Smooth muscle cell (in vitro differentiated cells): ENCODE measurements at regions not wholly inside any gene's neighbourhood (a gene's known extent, or its start where the extent isn't known, plus 50 kb on each side); places are given as distances from the start of the nearest gene placed in this dataset.
"Not testable (repeated sequence)": the region's sequence is repeated elsewhere in the genome, so short reads cannot be mapped to it uniquely, and the experiment has no call there.

Source experiments
- DNase-seq: peaks from one replicate; lab custom pipeline; 2025; ENCODE audit not compliant: unreplicated experiment; lab: John Stamatoyannopoulos, UW
- H2AFZ ChIP-seq: fragments of 200-600 bp; sonication (generic); 2 replicates; pipeline ENCODE4 v1.6.0; 2016; ENCODE audit warnings: antibody characterized with exemption, low read depth, mild to moderate bottlenecking
- H3F3A ChIP-seq: fragments of 200-600 bp; sonication (generic); 2 replicates; pipeline ENCODE4 v1.6.0; 2017; ENCODE audit warnings: antibody characterized with exemption, low read depth
- H3K27ac ChIP-seq: fragments of 200-600 bp; sonication (generic); 2 replicates; pipeline ENCODE4 v1.5.1; 2016; ENCODE audit warnings: low read depth, mild to moderate bottlenecking
- H3K27me3 ChIP-seq: fragments of 200-600 bp; sonication (generic); 2 replicates; pipeline ENCODE4 v1.6.1; 2016; ENCODE audit warnings: low read depth, mild to moderate bottlenecking
- H3K36me3 ChIP-seq: fragments of 200-600 bp; sonication (generic); 2 replicates; pipeline ENCODE4 v1.5.1; 2016; ENCODE audit warnings: low read depth
- H3K4me1 ChIP-seq: fragments of 200-600 bp; sonication (generic); 2 replicates; pipeline ENCODE4 v1.5.1; 2016; ENCODE audit warnings: low read depth
- H3K4me2 ChIP-seq: fragments of 200-600 bp; sonication (generic); 2 replicates; pipeline ENCODE4 v1.6.0; 2016; ENCODE audit warnings: mild to moderate bottlenecking
- H3K4me3 ChIP-seq: fragments of 200-600 bp; sonication (generic); 2 replicates; pipeline ENCODE4 v1.5.1; 2016; ENCODE audit warnings: mild to moderate bottlenecking
- H3K79me2 ChIP-seq: fragments of 200-600 bp; sonication (generic); 2 replicates; pipeline ENCODE4 v1.6.0; 2016; ENCODE audit warnings: low read depth, mild to moderate bottlenecking
- H3K9ac ChIP-seq: fragments of 200-600 bp; sonication (generic); 2 replicates; pipeline ENCODE4 v1.6.0; 2016; ENCODE audit warnings: low read depth
- H3K9me3 ChIP-seq: fragments of 200-600 bp; sonication (generic); replicated peaks from 2 replicates; pipeline ENCODE4 v1.5.1; 2016; ENCODE audit warnings: low read depth
- H4K20me1 ChIP-seq: fragments of 200-600 bp; sonication (generic); 2 replicates; pipeline ENCODE4 v1.6.0; 2016; ENCODE audit warnings: low read depth
- WGBS: methylation state at CpG from one replicate; pipeline ENCODE4 v1.1.7; 2016; ENCODE audit warnings: low lambda C conversion rate; 5-methylcytosine and 5-hydroxymethylcytosine counted together
- TF ChIP-seq, protein P1 (sequence below): fragments of 200-600 bp; sonication (generic); IDR thresholded peaks from 2 replicates; pipeline ENCODE4 v1.5.1; 2017; ENCODE audit warnings: borderline replicate concordance, mild to moderate bottlenecking, antibody characterized with exemption; ENCODE audit not compliant: insufficient read depth, poor library complexity, severe bottlenecking

DNA sequence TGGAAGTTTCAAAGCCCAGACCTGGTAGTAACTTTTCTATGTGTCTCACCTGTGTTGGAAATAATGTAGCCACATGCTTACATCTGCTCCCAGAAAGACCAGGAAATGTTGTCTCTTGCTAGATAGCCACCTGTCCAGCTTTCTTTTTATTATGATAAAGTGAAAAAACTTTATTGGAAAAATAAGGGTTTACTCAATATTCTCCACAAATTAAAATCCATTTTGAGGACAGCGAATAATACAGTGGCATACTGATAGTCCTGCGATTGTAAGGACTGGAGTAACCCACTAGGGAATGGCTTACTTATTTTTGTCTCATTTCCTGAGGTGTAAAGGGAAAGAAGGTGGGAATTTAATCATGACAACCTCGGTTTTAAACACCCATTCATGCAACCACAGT, 100.1 kb downstream of the HFE start:
- Histone ChIP-seq H3K27ac (no peak overlapping the region), H3K79me2 (no peaks in the 10 kb centered on the region), H3K36me3 (no peaks in the 10 kb centered on the region), H3K4me1 (peaks cover 14% of the 10 kb centered on the region), H2AFZ (no peak overlapping the region), H3K27me3 (no peaks in the 10 kb centered on the region), H3K4me3 (no peak overlapping the region), H4K20me1 (no peaks in the 10 kb centered on the region), H3K9me3 (no peaks in the 10 kb centered on the region), H3K9ac (no peak overlapping the region), H3K4me2 (no peak overlapping the region), H3F3A (peaks cover 4% of the 10 kb centered on the region)
- WGBS: 52% methylated on average over 3 of the region's 3 CpGs
- TF ChIP-seq, protein P1, sequence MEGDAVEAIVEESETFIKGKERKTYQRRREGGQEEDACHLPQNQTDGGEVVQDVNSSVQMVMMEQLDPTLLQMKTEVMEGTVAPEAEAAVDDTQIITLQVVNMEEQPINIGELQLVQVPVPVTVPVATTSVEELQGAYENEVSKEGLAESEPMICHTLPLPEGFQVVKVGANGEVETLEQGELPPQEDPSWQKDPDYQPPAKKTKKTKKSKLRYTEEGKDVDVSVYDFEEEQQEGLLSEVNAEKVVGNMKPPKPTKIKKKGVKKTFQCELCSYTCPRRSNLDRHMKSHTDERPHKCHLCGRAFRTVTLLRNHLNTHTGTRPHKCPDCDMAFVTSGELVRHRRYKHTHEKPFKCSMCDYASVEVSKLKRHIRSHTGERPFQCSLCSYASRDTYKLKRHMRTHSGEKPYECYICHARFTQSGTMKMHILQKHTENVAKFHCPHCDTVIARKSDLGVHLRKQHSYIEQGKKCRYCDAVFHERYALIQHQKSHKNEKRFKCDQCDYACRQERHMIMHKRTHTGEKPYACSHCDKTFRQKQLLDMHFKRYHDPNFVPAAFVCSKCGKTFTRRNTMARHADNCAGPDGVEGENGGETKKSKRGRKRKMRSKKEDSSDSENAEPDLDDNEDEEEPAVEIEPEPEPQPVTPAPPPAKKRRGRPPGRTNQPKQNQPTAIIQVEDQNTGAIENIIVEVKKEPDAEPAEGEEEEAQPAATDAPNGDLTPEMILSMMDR: no peak
- no peak for DNase-seq

DNA sequence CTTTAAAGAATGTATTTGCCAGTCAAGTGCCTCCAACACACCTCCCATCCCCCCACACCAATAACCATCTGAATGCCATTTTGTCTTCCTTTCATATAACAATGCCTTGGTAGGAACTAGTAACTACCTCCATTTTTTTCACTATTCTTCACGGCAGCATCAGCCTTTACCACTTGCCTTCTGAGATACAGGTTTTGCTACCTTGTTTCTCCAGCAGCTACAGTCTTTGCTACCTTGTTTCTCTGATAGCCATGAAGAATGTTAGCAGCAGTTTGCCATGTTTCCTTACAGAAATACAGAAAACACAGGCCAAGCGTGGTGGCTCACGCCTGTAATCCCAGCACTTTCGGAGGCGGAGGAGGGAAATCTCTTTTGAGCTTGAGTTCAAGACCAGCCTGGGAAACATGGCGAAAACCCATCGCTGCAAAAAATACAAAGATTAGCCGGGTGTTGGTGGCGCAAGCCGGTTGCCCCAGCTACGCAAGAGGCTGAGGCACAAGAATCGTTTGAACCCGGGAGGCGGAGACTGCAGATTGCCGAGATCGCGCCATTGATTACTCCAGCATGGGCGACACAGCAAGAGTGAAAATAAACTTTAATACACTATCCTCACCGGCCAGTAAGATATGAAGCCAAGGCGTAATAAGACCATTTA, 100.9 kb downstream of the HFE start:
- DNase-seq: no peak

DNA sequence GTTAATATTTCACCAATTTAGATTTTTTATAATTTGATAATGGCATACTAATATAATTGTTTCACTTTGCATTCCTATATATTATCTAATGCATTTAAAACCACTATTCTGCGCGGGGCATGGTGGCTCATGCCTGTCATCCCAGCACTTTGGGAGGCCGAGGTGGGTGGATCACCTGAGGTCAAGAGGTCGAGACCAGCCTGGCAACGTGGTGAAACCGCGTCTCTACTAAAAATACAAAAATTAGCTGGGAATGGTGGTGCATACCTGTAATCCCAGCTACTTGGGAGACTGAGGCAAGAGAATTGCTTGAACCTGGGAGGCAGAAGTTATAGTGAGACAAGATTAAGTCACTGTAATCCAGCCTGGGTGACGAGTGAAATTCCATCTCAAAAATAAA, 104.3 kb downstream of the HFE start:
- H3K4me1 ChIP-seq, H3K4me2 ChIP-seq, H3K79me2 ChIP-seq, H3K9ac ChIP-seq, H4K20me1 ChIP-seq, H3K27ac ChIP-seq, H3F3A ChIP-seq, H3K9me3 ChIP-seq, H3K36me3 ChIP-seq, DNase-seq, H2AFZ ChIP-seq, H3K27me3 ChIP-seq, H3K4me3 ChIP-seq: not testable (repeated sequence)
- WGBS: 93% methylated on average over 8 of the region's 8 CpGs

More for the DNA sequence above, 100.9 kb downstream of the HFE start:
- TF ChIP-seq, protein P1: no peak
- peaks cover 4% of the 10 kb centered on the region for H3F3A ChIP-seq
- H3K36me3 ChIP-seq: no peaks in the 10 kb centered on the region
- peaks cover 9% of the 10 kb centered on the region for H3K4me1 ChIP-seq
- peak overlapping the region; percentile 61 for H2AFZ ChIP-seq
- H3K27me3 ChIP-seq: no peaks in the 10 kb centered on the region
- WGBS: 2% methylated on average over 20 of the region's 20 CpGs
- no peaks in the 10 kb centered on the region for H3K9me3 ChIP-seq
- H3K4me3 ChIP-seq: peak overlapping the region; percentile 61
- H3K79me2 ChIP-seq: no peaks in the 10 kb centered on the region
- peak overlapping the region; percentile 68 for H3K9ac ChIP-seq
- H4K20me1 ChIP-seq: no peaks in the 10 kb centered on the region
- H3K4me2 ChIP-seq: peak overlapping the region; percentile 90
- peak overlapping the region; percentile 74 for H3K27ac ChIP-seq

DNA sequence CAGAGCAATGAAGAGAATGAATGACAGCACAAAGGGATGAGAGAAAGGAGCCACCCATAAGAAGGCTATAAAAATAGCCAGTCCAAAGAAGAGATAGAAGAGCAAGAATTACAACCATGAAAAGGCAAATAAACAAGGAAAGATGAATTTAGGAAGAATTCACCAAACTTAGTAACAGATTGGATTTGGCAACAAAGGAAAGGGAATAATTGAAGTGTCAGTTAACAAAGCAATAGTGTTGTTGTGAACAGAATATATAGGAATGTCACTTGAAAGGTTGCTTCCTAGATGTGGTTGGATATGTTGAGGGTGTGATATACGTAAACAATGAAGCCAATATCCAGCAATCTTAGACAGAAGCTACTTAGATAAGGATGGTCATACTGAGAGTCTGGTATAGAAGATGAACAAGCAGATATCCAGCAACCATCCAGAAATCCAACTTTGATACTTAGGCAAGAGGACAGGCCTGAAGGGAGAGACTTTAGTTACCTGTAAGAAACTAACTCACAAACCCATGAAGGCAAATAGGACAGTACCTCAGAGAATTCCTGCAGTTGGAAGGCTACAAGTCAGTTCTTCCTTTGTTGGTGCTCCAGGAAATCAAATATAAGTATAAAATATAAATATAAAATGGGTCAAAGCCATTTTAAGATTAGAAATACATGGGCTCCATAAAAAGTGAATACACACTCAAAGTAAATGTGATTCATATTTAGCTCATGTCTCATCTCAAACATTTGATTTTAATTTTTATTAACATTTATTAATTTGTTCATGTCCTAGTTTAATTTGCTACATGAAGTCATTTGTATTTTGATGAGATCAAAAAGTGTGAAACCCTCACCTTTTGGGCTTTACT, 106.5 kb downstream of the HFE start:
- Histone ChIP-seq H3F3A (peaks cover 11% of the 10 kb centered on the region), H3K9me3 (no peaks in the 10 kb centered on the region), H3K27me3 (no peaks in the 10 kb centered on the region), H3K36me3 (no peaks in the 10 kb centered on the region), H3K27ac (peak overlapping the region; percentile 91), H4K20me1 (peaks cover 8% of the 10 kb centered on the region), H3K4me2 (no peak overlapping the region), H3K4me1 (peaks cover 8% of the 10 kb centered on the region), H3K9ac (no peak overlapping the region), H2AFZ (no peak overlapping the region), H3K79me2 (peaks cover 3% of the 10 kb centered on the region), H3K4me3 (peak overlapping the region; percentile 79)
- no peak for DNase-seq
- TF ChIP-seq, protein P1: no peak
- WGBS: 100% methylated on average over 1 of the region's 1 CpG
